OCI-LY7 (cell line): ENCODE measurements at regions not wholly inside any gene's neighbourhood (a gene's known extent, or its start where the extent isn't known, plus 50 kb on each side); places are given as distances from the start of the nearest gene placed in this dataset.
"Not testable (repeated sequence)": the region's sequence is repeated elsewhere in the genome, so short reads cannot be mapped to it uniquely, and the experiment has no call there.

Experiments used
- BruUV-seq: library from RNA; stranded (reverse); fragments of 400-500 nt; replicated peaks from 2 replicates; lab custom pipeline; 2021; lab: Mats Ljungman, UMichigan
- CTCF ChIA-PET: fragments of 300-600 bp; sonication (Branson Sonifier 250); formaldehyde crosslinking; loops from one replicate; lab custom pipeline; 2022; ENCODE audit warnings: antibody characterized with exemption; ENCODE audit not compliant: unreplicated experiment; lab: Charles Lee
- POLR2A ChIA-PET: fragments of 300-600 bp; sonication (Branson Sonifier 250); formaldehyde crosslinking; loops from one replicate; lab custom pipeline; 2022; ENCODE audit warnings: antibody characterized with exemption; lab: Charles Lee
- DNase-seq: peaks from one replicate; pipeline ENCODE4 v3.0.0-alpha.2; 2015; ENCODE audit warnings: low spot score
- H2AFZ ChIP-seq: fragments of 200-600 bp; sonication (generic), shearing (Covaris generic); 2 replicates; pipeline ENCODE4 v1.6.1; 2014; ENCODE audit warnings: mild to moderate bottlenecking, antibody characterized with exemption, low read length, moderate library complexity
- H3K27ac ChIP-seq: fragments of 200-600 bp; sonication (generic); 2 replicates; pipeline ENCODE4 v1.5.1; 2014; ENCODE audit warnings: mixed run types, low read depth, mild to moderate bottlenecking, moderate library complexity, low read length, inconsistent platforms; ENCODE audit not compliant: poor library complexity, severe bottlenecking
- H3K36me3 ChIP-seq: fragments of 200-600 bp; sonication (generic); 2 replicates; pipeline ENCODE4 v1.6.1; 2014; ENCODE audit warnings: mild to moderate bottlenecking, antibody characterized with exemption, low read length, moderate library complexity, mixed read lengths; ENCODE audit not compliant: insufficient read depth
- H3K4me1 ChIP-seq: fragments of 200-600 bp; sonication (generic); 2 replicates; pipeline ENCODE4 v1.5.1; 2014; ENCODE audit warnings: mild to moderate bottlenecking, low read length; ENCODE audit not compliant: insufficient read depth, poor library complexity, severe bottlenecking
- H3K4me2 ChIP-seq: fragments of 200-600 bp; sonication (generic); 2 replicates; pipeline ENCODE4 v1.6.1; 2014; ENCODE audit warnings: mild to moderate bottlenecking, low read length
- H3K4me3 ChIP-seq: fragments of 200-600 bp; sonication (generic); 2 replicates; pipeline ENCODE4 v1.5.1; 2014; ENCODE audit warnings: mild to moderate bottlenecking, low read depth, low read length; ENCODE audit not compliant: poor library complexity, severe bottlenecking
- H3K79me2 ChIP-seq: fragments of 200-600 bp; sonication (generic); 2 replicates; pipeline ENCODE4 v1.6.1; 2016; ENCODE audit warnings: low read depth, mild to moderate bottlenecking, low read length, moderate library complexity, mixed read lengths; ENCODE audit not compliant: insufficient read depth
- H3K9me2 ChIP-seq: fragments of 200-600 bp; sonication (generic); 2 replicates; pipeline ENCODE4 v1.6.1; 2016; ENCODE audit warnings: mild to moderate bottlenecking, low read length, mixed read lengths; ENCODE audit not compliant: insufficient read depth
- H3K9me3 ChIP-seq: fragments of 200-600 bp; sonication (generic); 2 replicates; pipeline ENCODE4 v1.6.1; 2014; ENCODE audit warnings: mild to moderate bottlenecking, mixed run types, low read length, mixed read lengths
- H4K20me1 ChIP-seq: fragments of 200-600 bp; sonication (generic); 2 replicates; pipeline ENCODE4 v1.6.1; 2014; ENCODE audit warnings: mild to moderate bottlenecking, antibody characterized with exemption, low read length, moderate library complexity, mixed read lengths; ENCODE audit not compliant: insufficient read depth
- CTCF ChIP-seq: fragments of 200-600 bp; sonication (generic); conservative IDR thresholded peaks from 2 replicates; pipeline ENCODE4 v1.5.1; 2014; ENCODE audit warnings: mild to moderate bottlenecking, antibody characterized with exemption, low read length, moderate library complexity, mixed read lengths
- EZH2phosphoT487 ChIP-seq: fragments of 200-600 bp; sonication (generic); IDR thresholded peaks from 2 replicates; pipeline ENCODE4 v1.6.1; 2018; ENCODE audit warnings: low read depth, borderline replicate concordance, mild to moderate bottlenecking, mixed run types, antibody characterized with exemption, low read length, moderate library complexity, mixed read lengths
- intact Hi-C: fragments of 100-400 bp; cut with micrococcal nuclease; formaldehyde crosslinking; loops from one replicate; pipeline ENCODE4 v1.10.0; 2022; ENCODE audit not compliant: unreplicated experiment

- Histone ChIP-seq H3K4me3 (no peak overlapping the region), H3K9me2 (no peaks in the 10 kb centered on the region), H3K9me3 (no peaks in the 10 kb centered on the region), H4K20me1 (no peaks in the 10 kb centered on the region; the same call in 1 of the 2 replicates), H3K4me2 (no peak overlapping the region), H3K4me1 (no peaks in the 10 kb centered on the region), H3K36me3 (no peaks in the 10 kb centered on the region), H3K27ac (no peak overlapping the region), H3K79me2 (no peaks in the 10 kb centered on the region), H2AFZ (no peak overlapping the region)
- TF ChIP-seq CTCF (no peak), EZH2phosphoT487 (no peak)
- CTCF ChIA-PET = no interaction called here
- no TSS peak for BruUV-seq
- intact Hi-C loops = no loop called here
- POLR2A ChIA-PET = interaction anchor here (0.6 kb wide), 1 partner anchor 297 kb away, joined by 4 read pairs; no protein-coding TSS in a partner anchor
- no peak for DNase-seq
These were observed 219.5 kb upstream of the GAP43 start for GRCh38 chr3:115403786-115404185.

- H4K20me1 ChIP-seq = no peaks in the 10 kb centered on the region
- no peaks in the 10 kb centered on the region for H3K36me3 ChIP-seq
- no peak for TF ChIP-seq EZH2phosphoT487
- TF ChIP-seq CTCF = no peak
- H3K4me3 ChIP-seq = no peak overlapping the region
- no peak overlapping the region for H3K27ac ChIP-seq
- no peaks in the 10 kb centered on the region for H3K9me3 ChIP-seq
- ChIA-PET CTCF (no interaction called here), POLR2A (no interaction called here)
- H3K4me2 ChIP-seq = no peak overlapping the region
- no TSS peak for BruUV-seq
- H2AFZ ChIP-seq = no peak overlapping the region
- intact Hi-C loops = no loop called here
- H3K9me2 ChIP-seq = no peaks in the 10 kb centered on the region
- H3K79me2 ChIP-seq = no peaks in the 10 kb centered on the region
- no peaks in the 10 kb centered on the region for H3K4me1 ChIP-seq
- DNase-seq = no peak
These were observed 213.7 kb upstream of the GAP43 start for GRCh38 chr3:115409596-115409995.

- H2AFZ ChIP-seq, H3K36me3 ChIP-seq, H3K4me3 ChIP-seq, POLR2A ChIA-PET, H3K27ac ChIP-seq, BruUV-seq, H4K20me1 ChIP-seq, H3K79me2 ChIP-seq, H3K4me2 ChIP-seq, CTCF ChIA-PET, DNase-seq, intact Hi-C loops, H3K9me3 ChIP-seq, H3K9me2 ChIP-seq, H3K4me1 ChIP-seq: not testable (repeated sequence)
These were observed 208.7 kb upstream of the GAP43 start for GRCh38 chr3:115414610-115415009.
